SU-DHL-6 (cell line): ENCODE measurements at regions not wholly inside any gene's neighbourhood (a gene's known extent, or its start where the extent isn't known, plus 50 kb on each side); places are given as distances from the start of the nearest gene placed in this dataset.
"Not testable (repeated sequence)": the region's sequence is repeated elsewhere in the genome, so short reads cannot be mapped to it uniquely, and the experiment has no call there.

Experiments
- H2AFZ ChIP-seq: fragments of 200-600 bp; sonication (generic); 2 replicates; pipeline ENCODE4 v1.6.1; 2014; ENCODE audit warnings: low read depth, mild to moderate bottlenecking, moderate library complexity, mixed read lengths, antibody characterized with exemption, low read length; ENCODE audit not compliant: severe bottlenecking
- H3F3A ChIP-seq: fragments of 200-600 bp; shearing (Covaris generic); 2 replicates; pipeline ENCODE4 v1.6.0; 2016; ENCODE audit warnings: antibody characterized with exemption, mild to moderate bottlenecking; ENCODE audit not compliant: insufficient read depth
- H3K27ac ChIP-seq: fragments of 200-600 bp; sonication (generic); 2 replicates; pipeline ENCODE4 v1.5.1; 2016; ENCODE audit warnings: low read depth, mild to moderate bottlenecking, low read length, moderate library complexity, mixed read lengths
- H3K27me3 ChIP-seq: fragments of 200-600 bp; sonication (generic), shearing (Covaris generic); 2 replicates; pipeline ENCODE4 v1.6.0; 2014; ENCODE audit warnings: mild to moderate bottlenecking, low read length
- H3K36me3 ChIP-seq: fragments of 200-600 bp; sonication (generic); 2 replicates; pipeline ENCODE4 v1.6.1; 2014; ENCODE audit warnings: mild to moderate bottlenecking, low read length, mixed read lengths
- H3K4me2 ChIP-seq: fragments of 300-600, 200-600 bp; shearing (Covaris generic), sonication (generic); 2 replicates; pipeline ENCODE4 v1.6.0; 2014; ENCODE audit warnings: low read length, low read depth, mild to moderate bottlenecking; ENCODE audit not compliant: poor library complexity, severe bottlenecking
- H3K4me3 ChIP-seq: fragments of 200-600 bp; sonication (generic); 2 replicates; pipeline ENCODE4 v1.5.1; 2014; ENCODE audit warnings: antibody characterized with exemption, low read length, mild to moderate bottlenecking, mixed read lengths; ENCODE audit not compliant: insufficient read depth, poor library complexity, severe bottlenecking
- H3K79me2 ChIP-seq: fragments of 200-600 bp; sonication (generic); 2 replicates; pipeline ENCODE4 v1.6.1; 2014; ENCODE audit warnings: mild to moderate bottlenecking, low read length, moderate library complexity; ENCODE audit not compliant: insufficient read depth
- H3K9ac ChIP-seq: fragments of 200-600 bp; sonication (generic); 2 replicates; pipeline ENCODE4 v1.7.0; 2014; ENCODE audit warnings: mild to moderate bottlenecking, low read length
- H3K9me2 ChIP-seq: fragments of 200-600 bp; sonication (generic); replicated peaks from 2 replicates; pipeline ENCODE4 v1.6.1; 2014; ENCODE audit warnings: low read length; ENCODE audit not compliant: insufficient read depth
- H3K9me3 ChIP-seq: fragments of 200-600 bp; sonication (generic); 2 replicates; pipeline ENCODE4 v1.6.1; 2014; ENCODE audit warnings: low read length, mixed read lengths; ENCODE audit not compliant: insufficient read depth
- H4K20me1 ChIP-seq: fragments of 200-600 bp; sonication (generic); 2 replicates; pipeline ENCODE4 v1.6.1; 2014; ENCODE audit warnings: low read depth, mild to moderate bottlenecking, antibody characterized with exemption, low read length, moderate library complexity, mixed read lengths
- EZH2phosphoT487 ChIP-seq: fragments of 200-600 bp; sonication (generic), shearing (Covaris generic); conservative IDR thresholded peaks from 2 replicates; pipeline ENCODE4 v1.6.1; 2018; ENCODE audit warnings: mild to moderate bottlenecking, antibody characterized with exemption, low read length, moderate library complexity, mixed read lengths
- TF ChIP-seq, protein P1 (sequence below): fragments of 200-600 bp; sonication (generic); IDR thresholded peaks from one replicate; pipeline ENCODE4 v1.5.1; 2017; ENCODE audit warnings: antibody characterized with exemption, mild to moderate bottlenecking, low read length, moderate library complexity; ENCODE audit not compliant: insufficient read depth, poor library complexity, severe bottlenecking

DNA sequence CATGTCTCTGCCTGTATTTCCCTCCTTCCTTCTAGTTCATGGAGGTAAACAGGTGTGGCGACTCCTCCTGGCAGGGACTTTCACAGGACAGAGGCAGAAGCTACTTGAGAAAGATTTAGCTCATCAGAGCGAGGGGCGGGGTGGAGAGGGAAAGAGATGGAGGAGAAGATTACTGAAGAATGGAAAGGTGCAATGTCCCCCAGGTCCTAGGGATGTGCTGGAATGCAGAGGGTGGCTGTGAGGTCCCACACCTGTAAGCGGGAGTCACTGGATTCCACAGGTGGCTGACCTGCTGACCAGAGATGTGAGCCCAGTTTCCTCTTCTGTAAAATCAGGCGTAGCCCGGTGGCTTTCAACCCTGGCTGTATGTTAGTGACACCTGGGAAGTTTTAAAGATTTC is 199.2 kb upstream of the SULF2 start:
- no peaks in the 10 kb centered on the region for H3K27me3 ChIP-seq
- TF ChIP-seq, protein P1, sequence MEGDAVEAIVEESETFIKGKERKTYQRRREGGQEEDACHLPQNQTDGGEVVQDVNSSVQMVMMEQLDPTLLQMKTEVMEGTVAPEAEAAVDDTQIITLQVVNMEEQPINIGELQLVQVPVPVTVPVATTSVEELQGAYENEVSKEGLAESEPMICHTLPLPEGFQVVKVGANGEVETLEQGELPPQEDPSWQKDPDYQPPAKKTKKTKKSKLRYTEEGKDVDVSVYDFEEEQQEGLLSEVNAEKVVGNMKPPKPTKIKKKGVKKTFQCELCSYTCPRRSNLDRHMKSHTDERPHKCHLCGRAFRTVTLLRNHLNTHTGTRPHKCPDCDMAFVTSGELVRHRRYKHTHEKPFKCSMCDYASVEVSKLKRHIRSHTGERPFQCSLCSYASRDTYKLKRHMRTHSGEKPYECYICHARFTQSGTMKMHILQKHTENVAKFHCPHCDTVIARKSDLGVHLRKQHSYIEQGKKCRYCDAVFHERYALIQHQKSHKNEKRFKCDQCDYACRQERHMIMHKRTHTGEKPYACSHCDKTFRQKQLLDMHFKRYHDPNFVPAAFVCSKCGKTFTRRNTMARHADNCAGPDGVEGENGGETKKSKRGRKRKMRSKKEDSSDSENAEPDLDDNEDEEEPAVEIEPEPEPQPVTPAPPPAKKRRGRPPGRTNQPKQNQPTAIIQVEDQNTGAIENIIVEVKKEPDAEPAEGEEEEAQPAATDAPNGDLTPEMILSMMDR: no peak
- no peak for TF ChIP-seq EZH2phosphoT487
- H3K9ac ChIP-seq: no peak overlapping the region
- H3K27ac ChIP-seq: no peak overlapping the region
- no peak overlapping the region for H2AFZ ChIP-seq
- H3K79me2 ChIP-seq: no peaks in the 10 kb centered on the region
- no peak overlapping the region for H3K4me3 ChIP-seq
- no peaks in the 10 kb centered on the region for H3K36me3 ChIP-seq
- no peaks in the 10 kb centered on the region for H3F3A ChIP-seq
- no peaks in the 10 kb centered on the region for H3K9me3 ChIP-seq
- H3K9me2 ChIP-seq: no peaks in the 10 kb centered on the region
- H4K20me1 ChIP-seq: no peaks in the 10 kb centered on the region
- H3K4me2 ChIP-seq: no peak overlapping the region

DNA sequence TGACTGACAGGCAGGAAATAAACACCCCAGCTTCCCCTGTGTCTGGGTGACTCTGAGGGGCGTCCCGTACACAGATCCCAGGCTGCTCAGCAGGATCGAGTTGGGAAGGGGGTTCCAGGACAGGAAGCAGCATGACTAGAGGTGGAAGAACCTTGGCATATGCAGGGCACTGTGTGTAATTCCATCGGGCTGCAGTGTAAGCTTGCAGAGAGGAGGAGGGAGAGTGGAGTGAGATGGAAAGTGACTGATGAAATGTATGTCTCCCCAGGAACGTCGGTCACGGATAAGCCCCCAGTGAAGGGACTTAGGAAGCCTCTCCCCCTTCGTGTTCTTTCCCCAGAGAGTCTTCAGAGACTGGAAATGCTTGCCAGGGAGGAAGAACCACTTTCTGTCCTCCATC is 198.4 kb upstream of the SULF2 start:
- not testable (repeated sequence) for H3K4me3 ChIP-seq, H4K20me1 ChIP-seq, H3K27me3 ChIP-seq, H2AFZ ChIP-seq, H3K9me2 ChIP-seq, H3K4me2 ChIP-seq, H3K9ac ChIP-seq, H3K9me3 ChIP-seq, H3K36me3 ChIP-seq, H3K27ac ChIP-seq, H3F3A ChIP-seq, H3K79me2 ChIP-seq

DNA sequence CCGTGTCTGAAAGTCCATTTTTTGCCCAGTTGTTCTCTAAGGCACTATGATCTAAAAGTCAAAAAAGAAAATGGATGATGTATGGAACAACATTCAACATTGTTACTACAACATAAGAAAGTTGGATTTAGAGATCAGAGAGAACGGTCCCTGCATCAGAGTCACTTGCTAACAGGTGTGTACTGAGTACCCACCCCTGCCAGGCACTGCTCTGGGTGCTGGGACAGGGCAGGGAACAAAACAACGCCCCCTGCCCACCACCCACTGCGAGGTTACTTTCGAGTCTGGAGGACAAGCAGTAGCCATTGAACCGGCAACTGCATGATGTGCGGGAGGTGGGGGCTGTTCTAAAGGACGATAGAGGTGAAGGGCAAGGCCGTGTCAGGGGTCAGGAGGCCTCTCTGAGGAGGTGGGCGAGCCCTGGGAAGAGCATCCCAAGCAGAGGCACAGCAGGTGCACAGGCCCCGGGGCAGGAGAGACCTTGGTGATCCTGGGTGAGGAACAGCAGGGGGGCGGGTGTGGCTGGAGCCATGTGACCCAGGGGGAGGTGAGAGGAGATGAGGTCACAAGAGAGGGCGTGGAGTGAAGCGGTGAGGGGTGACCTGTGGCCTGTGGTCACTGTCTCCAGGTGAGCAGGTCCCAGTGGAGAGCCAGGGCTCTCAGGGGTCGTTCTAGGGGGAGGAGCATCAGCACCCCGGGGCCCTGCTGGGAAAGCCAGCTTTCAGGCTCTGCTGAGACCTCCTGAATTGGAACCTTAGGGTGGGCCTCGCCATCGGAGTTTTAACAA is 197.5 kb upstream of the SULF2 start:
- Histone ChIP-seq H3K4me3 (no peak overlapping the region), H3K36me3 (no peaks in the 10 kb centered on the region), H3K9me3 (no peaks in the 10 kb centered on the region)

DNA sequence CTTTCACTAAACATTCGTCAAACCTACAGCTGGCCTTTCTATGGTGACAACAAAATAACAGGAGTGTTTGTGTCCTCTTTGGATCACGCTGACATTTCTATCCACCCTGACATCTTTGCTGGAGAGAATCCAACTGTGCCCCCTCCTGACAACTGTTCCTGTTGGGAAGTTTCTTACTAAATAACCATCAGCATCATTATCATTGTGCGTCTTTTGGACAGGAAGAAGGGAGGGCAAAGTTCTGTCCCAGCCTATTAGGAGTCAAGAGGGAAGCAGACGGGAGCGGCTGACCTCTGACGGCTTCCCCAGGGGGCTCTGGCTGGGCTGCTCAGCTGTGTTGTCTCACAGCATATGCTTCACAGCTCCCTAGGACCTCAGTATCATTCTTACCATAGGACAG is 195.9 kb upstream of the SULF2 start:
- Histone ChIP-seq H3K27me3 (no peaks in the 10 kb centered on the region), H3K9ac (no peak overlapping the region), H3K79me2 (no peaks in the 10 kb centered on the region), H3K27ac (no peak overlapping the region), H3K4me2 (no peak overlapping the region), H3K4me3 (no peak overlapping the region), H3K9me3 (no peaks in the 10 kb centered on the region), H3F3A (no peaks in the 10 kb centered on the region), H4K20me1 (no peaks in the 10 kb centered on the region), H3K9me2 (no peaks in the 10 kb centered on the region), H3K36me3 (no peaks in the 10 kb centered on the region), H2AFZ (no peak overlapping the region)
- no peak for TF ChIP-seq EZH2phosphoT487
- TF ChIP-seq, protein P1: no peak

More for the DNA sequence above, 197.5 kb upstream of the SULF2 start:
- Histone ChIP-seq H3F3A (no peaks in the 10 kb centered on the region), H4K20me1 (no peaks in the 10 kb centered on the region), H3K9me2 (no peaks in the 10 kb centered on the region), H2AFZ (no peak overlapping the region), H3K79me2 (no peaks in the 10 kb centered on the region), H3K9ac (no peak overlapping the region), H3K27me3 (no peaks in the 10 kb centered on the region), H3K27ac (no peak overlapping the region), H3K4me2 (no peak overlapping the region)
- no peak for TF ChIP-seq EZH2phosphoT487
- TF ChIP-seq, protein P1: no peak
